NCI-H2196 (cell line): ENCODE measurements at regions not wholly inside any gene's neighbourhood (a gene's known extent, or its start where the extent isn't known, plus 50 kb on each side); places are given as distances from the start of the nearest gene placed in this dataset.

Source experiments
- DNase-seq: peaks from one replicate; lab custom pipeline; 2025; ENCODE audit not compliant: unreplicated experiment; lab: John Stamatoyannopoulos, UW

DNA sequence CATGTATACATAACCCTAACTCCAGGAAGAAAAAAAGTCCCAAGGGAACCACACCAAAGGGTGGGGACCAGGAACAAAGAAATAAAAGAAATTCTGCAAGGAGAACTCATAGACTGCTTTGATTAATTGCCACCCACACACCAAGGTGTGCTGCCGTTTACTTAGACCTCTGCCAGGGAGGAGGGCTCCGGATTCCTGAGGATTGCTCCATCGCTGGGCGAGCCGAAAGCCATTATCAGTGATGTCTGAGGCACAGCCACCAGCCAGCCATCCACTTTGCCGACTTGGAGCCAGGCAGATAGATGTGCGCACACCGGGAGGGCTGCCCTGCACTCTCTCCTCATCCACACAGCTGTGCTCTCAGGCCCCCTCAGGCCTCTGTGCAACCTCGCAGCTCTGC is 272.7 kb upstream of the FOXQ1 start:
- DNase-seq = no peak

- DNase-seq = no peak
These were observed 274.3 kb upstream of the FOXQ1 start for GRCh38 chr6:1037430-1038202.

DNA sequence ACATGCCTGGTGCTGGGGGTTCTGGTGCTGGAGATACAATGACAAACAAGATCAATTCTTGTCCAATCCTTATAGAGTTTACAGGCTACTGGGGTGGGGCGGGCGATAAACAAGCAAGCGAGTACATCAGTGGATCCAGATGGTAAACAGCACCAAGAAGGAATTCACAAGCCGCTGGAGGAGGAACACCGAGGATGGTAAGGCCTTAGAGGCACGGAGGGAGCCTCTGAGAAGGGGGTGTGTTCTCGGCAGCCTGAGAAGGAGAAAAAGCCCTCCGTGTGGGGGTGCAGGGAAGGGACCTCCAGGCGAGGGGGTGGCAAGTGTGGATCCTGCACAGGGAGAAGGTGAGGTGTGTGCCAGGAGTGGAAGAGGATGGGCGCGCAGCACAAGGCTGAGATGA is 276.5 kb upstream of the FOXQ1 start:
- DNase-seq = no peak

DNA sequence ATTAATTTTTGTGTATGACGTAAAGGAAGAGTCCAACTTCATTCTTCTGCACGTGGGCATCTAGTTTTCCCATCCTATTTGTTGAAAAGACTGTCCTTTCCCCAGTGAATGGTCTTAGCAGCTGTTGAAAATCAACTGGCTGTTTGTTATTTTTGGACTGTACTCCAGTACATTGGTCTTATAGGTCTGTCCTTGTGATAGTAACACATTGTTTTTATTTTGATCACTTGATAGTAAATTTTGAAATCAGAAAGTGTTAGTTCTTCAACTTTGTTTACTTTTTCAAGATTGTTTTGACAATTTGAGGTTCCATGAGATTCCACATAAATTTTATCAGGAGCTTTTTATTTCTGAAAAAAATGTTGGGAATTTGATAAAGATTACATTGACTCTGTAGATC is 280.2 kb upstream of the FOXQ1 start:
- no peak for DNase-seq

- no peak for DNase-seq
These were observed 282.8 kb upstream of the FOXQ1 start for GRCh38 chr6:1029141-1029540.

DNA sequence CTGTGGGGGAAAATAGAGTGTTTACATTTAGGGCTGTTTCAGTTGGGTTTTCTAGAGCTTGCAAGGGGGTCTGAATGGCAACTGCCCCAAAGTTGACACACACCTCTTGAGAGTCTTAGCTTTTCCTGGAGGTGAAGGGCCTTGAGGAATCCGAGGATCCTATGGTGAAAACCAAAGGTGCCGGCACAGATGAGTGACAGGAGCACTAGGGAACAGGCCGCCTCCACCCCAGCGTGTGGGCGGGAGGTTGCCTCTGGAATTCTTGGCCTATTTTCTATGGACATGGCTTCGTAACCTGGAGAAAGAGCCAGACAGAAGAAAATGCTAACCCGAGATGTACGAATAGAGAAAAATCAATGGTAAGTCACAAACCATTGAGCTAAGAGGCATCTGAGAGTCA is 283.2 kb upstream of the FOXQ1 start:
- no peak for DNase-seq

DNA sequence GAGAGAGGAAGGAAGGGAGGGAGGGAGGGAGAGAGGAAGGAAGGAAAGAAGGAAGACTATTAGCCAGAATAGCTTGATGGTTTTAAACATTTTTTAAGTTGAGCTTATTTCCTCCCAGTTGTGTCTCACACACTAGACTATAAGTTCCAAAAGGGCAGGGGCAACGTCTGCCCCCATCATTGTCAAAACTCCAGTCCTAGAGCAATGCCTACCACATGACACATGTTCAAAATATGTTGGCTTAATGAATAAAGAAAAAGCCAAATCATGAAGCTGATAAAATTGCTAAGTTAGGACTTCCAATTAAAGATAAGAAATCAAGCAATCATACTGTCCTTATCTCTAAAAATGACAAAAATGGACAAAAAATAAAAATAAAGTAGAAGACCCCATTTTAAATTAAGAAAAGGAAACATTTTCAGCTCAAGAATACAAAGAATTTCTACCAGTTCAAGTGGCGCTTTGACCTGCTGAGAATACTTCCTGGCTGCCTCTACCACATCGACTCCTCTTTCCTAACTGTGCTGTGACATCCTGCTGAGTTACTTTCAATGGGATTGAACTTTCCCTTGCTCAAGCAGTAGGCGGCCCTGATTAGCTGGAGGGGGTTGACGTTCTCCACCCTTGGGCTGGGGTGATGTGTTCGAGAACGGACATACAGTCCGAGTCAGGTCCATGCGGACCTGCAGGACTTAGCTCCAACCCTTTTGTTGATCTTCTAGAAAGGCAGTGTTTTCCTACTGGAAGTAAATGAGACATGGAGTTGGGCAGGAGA is 283.9 kb upstream of the FOXQ1 start:
- DNase-seq = no peak

GRCh38 chr6:1027109-1027794 is 284.6 kb upstream of the FOXQ1 start:
- DNase-seq = no peak

DNA sequence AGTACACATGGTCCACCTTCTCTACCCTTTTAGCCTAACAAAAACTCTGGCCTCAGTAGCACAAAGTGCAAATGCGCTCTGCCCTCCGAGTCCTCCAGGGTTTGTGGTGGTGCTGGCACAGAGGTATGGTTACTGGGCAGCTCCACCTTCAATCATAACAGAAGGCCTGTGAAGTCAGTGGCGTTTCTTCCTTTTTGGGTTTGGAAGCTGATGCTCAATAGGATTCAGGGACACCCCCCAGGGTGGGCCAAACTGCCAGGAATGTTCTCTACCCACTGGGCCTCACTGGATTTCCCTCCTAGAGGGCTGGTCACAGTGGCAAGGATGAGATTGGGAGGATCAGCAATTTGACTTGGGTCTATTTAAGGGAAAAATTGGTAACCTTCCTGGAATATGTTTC is 286.1 kb upstream of the FOXQ1 start:
- no peak for DNase-seq

DNA sequence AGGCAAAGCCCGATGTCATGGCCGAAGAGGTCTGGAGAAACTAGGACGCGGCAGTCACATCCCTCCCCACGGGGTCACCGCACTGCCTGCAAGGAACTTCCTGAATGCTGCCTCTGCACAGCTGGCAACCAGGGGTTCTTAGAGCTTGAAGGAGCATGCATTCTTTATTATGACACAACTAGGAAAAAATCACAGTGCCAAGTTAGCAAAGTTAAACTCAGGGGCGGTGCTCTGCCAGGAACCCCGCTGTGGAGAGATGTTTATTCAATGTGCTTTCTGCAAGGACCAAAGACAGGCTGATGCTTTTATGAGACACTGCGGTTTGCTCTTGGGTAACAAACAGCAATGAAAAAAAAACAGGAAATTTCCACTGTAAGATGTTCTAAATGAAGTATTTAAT is 287.3 kb upstream of the FOXQ1 start:
- no peak for DNase-seq

- no peak for DNase-seq
These were observed 287.7 kb upstream of the FOXQ1 start for GRCh38 chr6:1024161-1024560.

GRCh38 chr6:1023229-1023628 is 288.7 kb upstream of the FOXQ1 start:
- no peak for DNase-seq

DNA sequence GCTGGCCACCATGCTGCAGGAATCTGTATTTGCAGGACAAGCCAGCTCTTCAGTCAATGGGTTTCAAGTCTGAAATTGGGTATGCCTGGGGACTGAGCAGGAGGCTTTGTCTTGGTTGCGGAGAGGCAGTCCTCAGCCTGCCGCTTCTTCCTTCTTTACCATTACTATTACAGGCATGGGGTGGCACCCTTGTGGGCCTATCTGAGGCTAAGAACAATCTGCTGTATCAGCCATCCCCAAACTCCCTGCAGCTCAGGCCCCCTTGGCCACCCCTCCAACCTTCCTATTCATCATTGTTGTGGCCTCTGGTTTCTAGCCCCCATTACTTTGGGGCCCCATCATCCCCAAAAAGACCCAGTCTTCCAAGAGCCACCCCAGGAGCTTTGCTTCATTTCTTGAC is 289.2 kb upstream of the FOXQ1 start:
- DNase-seq = no peak

GRCh38 chr6:1020837-1021236 is 291.1 kb upstream of the FOXQ1 start:
- DNase-seq = no peak

DNA sequence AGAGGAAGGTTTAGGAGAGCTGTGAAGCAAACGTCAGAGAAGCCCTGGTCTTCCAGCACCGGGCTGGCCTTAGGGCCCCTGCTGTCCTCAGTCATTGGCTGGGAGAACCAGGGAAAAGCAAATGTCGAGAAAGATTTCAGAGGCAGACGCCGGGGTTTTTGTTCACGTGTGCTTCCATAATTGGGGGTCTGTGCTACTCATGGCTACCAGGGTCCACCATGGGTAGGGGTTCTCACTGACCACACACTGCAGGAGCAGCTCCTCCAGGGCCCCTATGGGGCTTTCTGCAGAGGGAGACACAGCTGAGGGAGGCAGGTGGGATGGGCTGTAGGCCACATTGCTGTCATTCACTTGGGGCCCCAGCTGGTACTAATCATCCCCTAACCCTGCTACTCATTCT is 291.8 kb upstream of the FOXQ1 start:
- no peak for DNase-seq

GRCh38 chr6:1018041-1018440 is 293.9 kb upstream of the FOXQ1 start:
- DNase-seq = no peak

- no peak for DNase-seq
These were observed 295.3 kb upstream of the FOXQ1 start for GRCh38 chr6:1016329-1017302.

- DNase-seq = no peak
These were observed 296.1 kb upstream of the FOXQ1 start for GRCh38 chr6:1015825-1016224.

DNA sequence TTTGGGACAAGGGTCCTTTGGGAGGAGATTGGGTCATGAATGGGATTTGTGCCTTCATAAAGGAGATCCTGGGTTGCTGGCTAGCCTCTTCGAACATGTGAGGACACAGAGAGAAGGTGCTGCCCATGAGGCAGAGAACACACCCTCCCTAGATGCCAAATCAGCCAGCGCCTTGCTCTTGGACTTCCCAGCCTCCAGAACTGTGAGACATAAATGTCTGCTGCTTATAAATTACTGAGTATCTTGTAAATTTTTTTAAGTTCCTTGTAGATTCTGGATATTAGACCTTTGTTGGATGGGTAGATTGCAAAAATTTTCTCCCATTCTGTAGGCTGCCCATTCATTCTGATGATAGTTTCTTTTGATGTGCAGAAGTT is 297.5 kb upstream of the FOXQ1 start:
- no peak for DNase-seq

GRCh38 chr6:1013656-1014430 is 298.1 kb upstream of the FOXQ1 start:
- DNase-seq = no peak
